ENCODE measurements at regions not wholly inside any gene's neighbourhood (a gene's known extent, or its start where the extent isn't known, plus 50 kb on each side); places are given as distances from the start of the nearest gene placed in this dataset.

- Mint-ChIP-seq H3K27me3 (ENCODE audit: unreplicated experiment) (no peaks in the 10 kb centered on the region), H3K36me3 (ENCODE audit: low read depth, unreplicated experiment) (no peaks in the 10 kb centered on the region), H3K4me3 (ENCODE audit: unreplicated experiment) (no peak overlapping the region), H3K27ac (ENCODE audit: unreplicated experiment) (no peak overlapping the region), H3K9me3 (ENCODE audit: unreplicated experiment) (no peaks in the 10 kb centered on the region), H3K4me1 (ENCODE audit: unreplicated experiment) (no peaks in the 10 kb centered on the region)
- DNase-seq (ENCODE audit: low spot score), result no peak
- TF ChIP-seq CTCF (IDR thresholded peaks at IDR 0.05; ENCODE audit: unreplicated experiment), result no peak
Measured at GRCh38 chr16:79843145-79843544, 242.6 kb upstream of the MAF start.

DNA sequence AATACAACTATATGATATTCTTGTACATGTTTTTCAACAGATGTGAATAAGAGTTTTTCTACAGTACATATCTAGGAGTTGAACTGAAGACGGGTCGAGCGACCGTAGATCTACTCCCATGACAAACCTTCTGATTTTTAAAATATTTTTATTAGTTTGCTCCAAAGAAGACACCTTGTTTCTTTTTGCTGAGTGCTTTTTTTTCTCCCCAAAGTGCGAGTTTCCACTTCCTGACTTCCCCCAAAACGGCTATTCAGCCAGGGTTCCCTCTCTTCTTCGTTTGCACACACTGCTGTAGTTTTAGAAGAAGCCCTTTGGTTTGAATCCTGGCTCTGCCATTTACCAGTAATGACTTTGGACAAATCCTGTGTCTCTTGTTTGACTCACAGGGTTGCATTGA lies 241.7 kb upstream of the MAF start:
- Mint-ChIP-seq H3K4me1 (ENCODE audit: unreplicated experiment) (no peaks in the 10 kb centered on the region), H3K36me3 (ENCODE audit: low read depth, unreplicated experiment) (no peaks in the 10 kb centered on the region), H3K27ac (ENCODE audit: unreplicated experiment) (no peak overlapping the region), H3K9me3 (ENCODE audit: unreplicated experiment) (no peaks in the 10 kb centered on the region), H3K27me3 (ENCODE audit: unreplicated experiment) (no peaks in the 10 kb centered on the region), H3K4me3 (ENCODE audit: unreplicated experiment) (no peak overlapping the region)
- DNase-seq (ENCODE audit: low spot score), result no peak
- no peak for TF ChIP-seq CTCF (IDR thresholded peaks at IDR 0.05; ENCODE audit: unreplicated experiment)

DNA sequence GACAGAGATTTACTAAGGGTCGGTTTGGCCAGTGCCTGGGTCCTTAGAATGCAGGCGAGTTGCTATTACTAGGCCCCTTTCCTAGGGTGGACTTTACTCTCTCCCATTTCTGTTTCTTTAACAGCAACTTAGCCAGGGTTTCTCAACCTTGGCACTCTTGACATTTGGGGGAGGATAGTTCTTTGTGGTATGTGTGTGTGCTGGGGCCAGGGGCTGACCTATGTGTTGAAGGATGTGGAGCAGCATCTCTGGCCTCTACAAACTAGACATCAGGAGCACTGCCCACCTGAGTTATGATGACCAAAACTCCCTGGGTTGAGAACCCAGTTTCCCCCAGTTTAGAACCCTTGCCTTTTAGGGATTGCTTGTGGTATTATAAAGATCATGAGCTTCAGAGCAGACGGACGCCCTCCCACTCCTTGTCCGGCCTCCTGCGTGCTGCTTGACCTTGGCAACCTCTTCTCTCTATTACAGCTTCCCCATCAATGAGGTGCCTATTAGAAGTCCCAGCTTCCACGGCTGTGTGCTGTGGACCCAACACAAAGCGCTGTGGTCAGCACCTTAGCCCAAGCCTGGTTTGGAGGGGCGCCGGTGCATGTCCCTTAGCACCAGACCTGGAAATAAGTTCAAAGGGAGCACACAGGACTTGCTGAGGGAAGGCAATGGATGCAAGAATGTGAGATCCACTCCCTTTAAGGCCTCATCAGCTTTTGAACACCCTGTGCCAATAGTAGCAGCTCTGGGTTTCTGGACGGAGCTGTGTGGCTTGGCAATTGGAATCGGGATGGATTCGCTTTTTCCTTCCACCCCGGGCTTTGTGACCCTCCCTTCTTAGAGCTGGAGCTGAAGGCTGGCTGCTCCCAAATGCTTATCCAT lies 239.2 kb upstream of the MAF start:
- Mint-ChIP-seq H3K4me1 (ENCODE audit: unreplicated experiment) (no peaks in the 10 kb centered on the region), H3K4me3 (ENCODE audit: unreplicated experiment) (no peak overlapping the region), H3K27me3 (ENCODE audit: unreplicated experiment) (no peaks in the 10 kb centered on the region), H3K9me3 (ENCODE audit: unreplicated experiment) (no peaks in the 10 kb centered on the region), H3K27ac (ENCODE audit: unreplicated experiment) (no peak overlapping the region), H3K36me3 (ENCODE audit: low read depth, unreplicated experiment) (no peaks in the 10 kb centered on the region)
- TF ChIP-seq CTCF (IDR thresholded peaks at IDR 0.05; ENCODE audit: unreplicated experiment), result no peak
- DNase-seq (ENCODE audit: low spot score), result no peak

GRCh38 chr16:79838496-79839259 lies 238.1 kb upstream of the MAF start:
- Mint-ChIP-seq H3K27me3 (ENCODE audit: unreplicated experiment) (no peaks in the 10 kb centered on the region), H3K36me3 (ENCODE audit: low read depth, unreplicated experiment) (no peaks in the 10 kb centered on the region), H3K4me1 (ENCODE audit: unreplicated experiment) (no peaks in the 10 kb centered on the region), H3K27ac (ENCODE audit: unreplicated experiment) (no peak overlapping the region), H3K9me3 (ENCODE audit: unreplicated experiment) (no peaks in the 10 kb centered on the region), H3K4me3 (ENCODE audit: unreplicated experiment) (no peak overlapping the region)
- TF ChIP-seq CTCF (IDR thresholded peaks at IDR 0.05; ENCODE audit: unreplicated experiment), result no peak
- no peak for DNase-seq (ENCODE audit: low spot score)

DNA sequence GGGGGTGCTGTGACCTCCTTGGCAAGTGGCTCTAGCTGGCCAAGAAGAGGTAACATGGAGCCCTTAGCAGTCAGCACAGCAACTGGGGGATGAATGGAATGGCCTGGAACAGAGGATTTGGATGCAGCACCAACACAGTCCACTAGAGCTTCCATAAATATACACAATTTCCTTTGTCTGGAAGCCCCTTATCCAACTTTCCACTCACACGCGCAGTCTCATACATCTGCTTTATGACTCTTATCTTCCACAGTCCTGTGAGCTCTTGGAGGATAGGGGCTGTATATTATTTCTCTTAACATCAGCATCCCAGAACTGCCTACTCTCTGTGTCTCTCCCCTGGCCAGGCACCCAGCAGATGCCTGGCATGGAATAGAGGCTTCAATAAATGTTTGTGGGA lies 235.6 kb upstream of the MAF start:
- H3K36me3 Mint-ChIP-seq (ENCODE audit: low read depth, unreplicated experiment), result no peaks in the 10 kb centered on the region
- H3K4me1 Mint-ChIP-seq (ENCODE audit: unreplicated experiment), result no peaks in the 10 kb centered on the region
- H3K4me3 Mint-ChIP-seq (ENCODE audit: unreplicated experiment), result no peak overlapping the region
- no peaks in the 10 kb centered on the region for H3K27me3 Mint-ChIP-seq (ENCODE audit: unreplicated experiment)
- no peak for DNase-seq (ENCODE audit: low spot score)
- H3K27ac Mint-ChIP-seq (ENCODE audit: unreplicated experiment), result no peak overlapping the region
- no peak for TF ChIP-seq CTCF (IDR thresholded peaks at IDR 0.05; ENCODE audit: unreplicated experiment)
- no peaks in the 10 kb centered on the region for H3K9me3 Mint-ChIP-seq (ENCODE audit: unreplicated experiment)

All from endothelial cell (in vitro differentiated cells).